OCI-LY7 (cell line): ENCODE measurements at regions not wholly inside any gene's neighbourhood (a gene's known extent, or its start where the extent isn't known, plus 50 kb on each side); places are given as distances from the start of the nearest gene placed in this dataset.

Experiments used
- CTCF ChIP-seq: fragments of 200-600 bp; sonication (generic); conservative IDR thresholded peaks from 2 replicates; pipeline ENCODE4 v1.5.1; 2014; ENCODE audit warnings: mild to moderate bottlenecking, antibody characterized with exemption, low read length, moderate library complexity, mixed read lengths
- EZH2phosphoT487 ChIP-seq: fragments of 200-600 bp; sonication (generic); IDR thresholded peaks from 2 replicates; pipeline ENCODE4 v1.6.1; 2018; ENCODE audit warnings: low read depth, borderline replicate concordance, mild to moderate bottlenecking, mixed run types, antibody characterized with exemption, low read length, moderate library complexity, mixed read lengths

- TF ChIP-seq CTCF: peak; percentile 52
- no peak for TF ChIP-seq EZH2phosphoT487
Measured at GRCh38 chr5:103375350-103375749, 116.8 kb downstream of the MACIR start.
